Endothelial cell (in vitro differentiated cells): ENCODE measurements at regions not wholly inside any gene's neighbourhood (a gene's known extent, or its start where the extent isn't known, plus 50 kb on each side); places are given as distances from the start of the nearest gene placed in this dataset.
"Not testable (repeated sequence)": the region's sequence is repeated elsewhere in the genome, so short reads cannot be mapped to it uniquely, and the experiment has no call there.

ENCODE experiments used
- DNase-seq: peaks from one replicate; pipeline ENCODE4 v3.0.0; 2021; ENCODE audit warnings: low spot score
- H3K27ac Mint-ChIP-seq: one replicate; pipeline ENCODE4 v1.8.0; 2021; ENCODE audit warnings: mixed read lengths, inconsistent platforms; ENCODE audit not compliant: unreplicated experiment
- H3K27me3 Mint-ChIP-seq: one replicate; pipeline ENCODE4 v1.8.0; 2021; ENCODE audit warnings: mild to moderate bottlenecking, moderate library complexity, mixed read lengths, inconsistent platforms; ENCODE audit not compliant: unreplicated experiment
- H3K36me3 Mint-ChIP-seq: one replicate; pipeline ENCODE4 v1.8.0; 2021; ENCODE audit warnings: mild to moderate bottlenecking, low read depth, mixed read lengths, inconsistent platforms; ENCODE audit not compliant: unreplicated experiment
- H3K4me1 Mint-ChIP-seq: one replicate; pipeline ENCODE4 v1.8.0; 2021; ENCODE audit warnings: mild to moderate bottlenecking, mixed read lengths, inconsistent platforms; ENCODE audit not compliant: unreplicated experiment
- H3K4me3 Mint-ChIP-seq: one replicate; pipeline ENCODE4 v1.8.0; 2021; ENCODE audit warnings: mild to moderate bottlenecking, mixed read lengths, inconsistent platforms; ENCODE audit not compliant: unreplicated experiment
- H3K9me3 Mint-ChIP-seq: one replicate; pipeline ENCODE4 v1.8.0; 2021; ENCODE audit warnings: mixed read lengths, inconsistent platforms; ENCODE audit not compliant: unreplicated experiment
- TF ChIP-seq, protein P1 (sequence below): fragments of 200-600 bp; sonication (generic); IDR thresholded peaks from one replicate; pipeline ENCODE4 v1.5.0; 2021; ENCODE audit warnings: antibody characterized with exemption; ENCODE audit not compliant: unreplicated experiment

DNA sequence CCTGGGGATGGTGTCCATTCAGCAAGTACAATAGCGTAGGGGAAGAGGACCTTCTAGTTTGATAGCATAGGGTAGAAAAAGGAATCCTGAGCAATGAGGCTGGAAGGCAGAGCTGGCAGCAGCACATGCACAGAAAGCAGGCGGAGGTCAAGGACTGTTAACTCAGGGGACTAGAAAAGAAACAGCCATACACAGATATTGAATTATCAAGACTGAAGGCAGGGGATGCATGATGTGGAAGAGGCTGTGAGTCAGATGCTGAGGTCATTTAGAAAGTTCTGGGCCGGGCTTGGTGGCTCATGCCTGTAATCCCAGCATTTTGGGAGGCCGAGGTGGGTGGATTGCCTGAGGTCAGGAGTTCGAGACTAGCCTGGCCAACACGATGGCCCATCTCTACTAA is 65.6 kb downstream of the OPTC start:
- H3K36me3 Mint-ChIP-seq = peaks cover 4% of the 10 kb centered on the region
- H3K27ac Mint-ChIP-seq = no peak overlapping the region
- TF ChIP-seq, protein P1, sequence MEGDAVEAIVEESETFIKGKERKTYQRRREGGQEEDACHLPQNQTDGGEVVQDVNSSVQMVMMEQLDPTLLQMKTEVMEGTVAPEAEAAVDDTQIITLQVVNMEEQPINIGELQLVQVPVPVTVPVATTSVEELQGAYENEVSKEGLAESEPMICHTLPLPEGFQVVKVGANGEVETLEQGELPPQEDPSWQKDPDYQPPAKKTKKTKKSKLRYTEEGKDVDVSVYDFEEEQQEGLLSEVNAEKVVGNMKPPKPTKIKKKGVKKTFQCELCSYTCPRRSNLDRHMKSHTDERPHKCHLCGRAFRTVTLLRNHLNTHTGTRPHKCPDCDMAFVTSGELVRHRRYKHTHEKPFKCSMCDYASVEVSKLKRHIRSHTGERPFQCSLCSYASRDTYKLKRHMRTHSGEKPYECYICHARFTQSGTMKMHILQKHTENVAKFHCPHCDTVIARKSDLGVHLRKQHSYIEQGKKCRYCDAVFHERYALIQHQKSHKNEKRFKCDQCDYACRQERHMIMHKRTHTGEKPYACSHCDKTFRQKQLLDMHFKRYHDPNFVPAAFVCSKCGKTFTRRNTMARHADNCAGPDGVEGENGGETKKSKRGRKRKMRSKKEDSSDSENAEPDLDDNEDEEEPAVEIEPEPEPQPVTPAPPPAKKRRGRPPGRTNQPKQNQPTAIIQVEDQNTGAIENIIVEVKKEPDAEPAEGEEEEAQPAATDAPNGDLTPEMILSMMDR = no peak
- peaks cover 6% of the 10 kb centered on the region for H3K4me1 Mint-ChIP-seq
- no peak overlapping the region for H3K4me3 Mint-ChIP-seq
- DNase-seq = no peak
- H3K9me3 Mint-ChIP-seq = no peaks in the 10 kb centered on the region
- peaks cover 2% of the 10 kb centered on the region for H3K27me3 Mint-ChIP-seq

DNA sequence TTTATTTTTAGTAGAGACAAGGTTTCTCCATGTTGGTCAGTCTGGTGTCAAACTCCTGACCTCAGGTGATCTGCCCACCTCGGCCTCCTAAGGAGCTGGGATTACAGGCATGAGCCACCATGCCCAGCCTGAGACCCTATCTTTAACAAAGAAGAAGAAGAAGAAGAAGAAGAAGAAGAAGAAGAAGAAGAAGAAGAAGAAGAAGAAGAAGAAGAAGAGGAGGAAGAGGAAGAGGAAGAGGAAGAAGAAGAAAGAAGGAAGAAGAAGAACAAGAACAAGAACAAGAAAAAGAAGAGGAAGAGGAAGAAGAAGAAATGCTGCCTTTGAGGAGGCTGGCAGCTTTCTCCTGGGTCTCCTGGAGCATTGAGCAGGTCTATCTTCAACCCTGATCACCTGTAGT is 64.9 kb upstream of the ATP2B4 start:
- DNase-seq, H3K4me3 Mint-ChIP-seq, H3K36me3 Mint-ChIP-seq, H3K4me1 Mint-ChIP-seq, H3K9me3 Mint-ChIP-seq, H3K27ac Mint-ChIP-seq, H3K27me3 Mint-ChIP-seq: not testable (repeated sequence)

DNA sequence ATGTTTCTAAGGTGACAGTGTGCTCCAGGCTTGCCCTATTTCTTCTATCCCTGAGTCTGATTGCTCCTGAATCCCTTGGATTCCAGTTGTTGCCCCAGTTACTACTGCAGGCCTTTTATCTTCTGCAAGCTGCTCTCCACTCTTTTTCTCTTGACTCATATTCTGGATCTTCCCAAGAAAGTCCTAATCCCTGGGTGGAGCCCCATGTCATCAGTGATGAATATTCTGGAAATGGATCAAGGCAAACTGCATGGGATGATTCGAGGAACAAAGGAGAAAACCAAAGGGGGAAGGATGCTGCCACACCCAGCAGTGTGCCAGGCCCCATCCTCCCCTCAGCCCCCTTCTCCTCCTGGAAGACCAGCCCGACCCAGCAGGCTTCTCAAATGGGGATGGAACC is 63.3 kb upstream of the ATP2B4 start:
- TF ChIP-seq, protein P1 = no peak
- no peaks in the 10 kb centered on the region for H3K9me3 Mint-ChIP-seq
- H3K4me3 Mint-ChIP-seq = no peak overlapping the region
- H3K36me3 Mint-ChIP-seq = peaks cover 4% of the 10 kb centered on the region
- H3K27ac Mint-ChIP-seq = no peak overlapping the region
- peaks cover 2% of the 10 kb centered on the region for H3K27me3 Mint-ChIP-seq
- no peak for DNase-seq
- H3K4me1 Mint-ChIP-seq = peaks cover 3% of the 10 kb centered on the region

DNA sequence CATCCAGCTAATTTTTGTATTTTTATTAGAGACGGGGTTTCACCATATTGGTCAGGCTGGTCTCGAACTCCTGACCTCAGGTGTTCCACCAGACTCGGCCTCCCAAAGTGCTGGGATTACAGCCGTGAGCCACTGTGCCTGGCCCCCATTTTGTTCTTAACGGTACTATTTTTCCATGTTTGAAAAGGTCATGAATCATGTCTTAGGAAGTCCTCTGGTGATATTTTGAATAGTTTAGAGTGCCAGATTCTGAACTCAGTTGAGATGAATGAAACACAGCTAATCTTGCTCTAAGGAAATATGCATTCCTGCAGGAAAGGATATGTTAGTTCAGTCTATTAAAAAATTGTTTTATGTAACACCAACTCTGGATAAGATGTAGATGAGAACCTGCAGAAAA is 62.6 kb upstream of the ATP2B4 start:
- Mint-ChIP-seq H3K9me3 (no peaks in the 10 kb centered on the region), H3K27me3 (peaks cover 5% of the 10 kb centered on the region), H3K27ac (no peak overlapping the region), H3K36me3 (peaks cover 4% of the 10 kb centered on the region), H3K4me3 (no peak overlapping the region), H3K4me1 (peaks cover 3% of the 10 kb centered on the region)
- TF ChIP-seq, protein P1 = no peak
- no peak for DNase-seq

DNA sequence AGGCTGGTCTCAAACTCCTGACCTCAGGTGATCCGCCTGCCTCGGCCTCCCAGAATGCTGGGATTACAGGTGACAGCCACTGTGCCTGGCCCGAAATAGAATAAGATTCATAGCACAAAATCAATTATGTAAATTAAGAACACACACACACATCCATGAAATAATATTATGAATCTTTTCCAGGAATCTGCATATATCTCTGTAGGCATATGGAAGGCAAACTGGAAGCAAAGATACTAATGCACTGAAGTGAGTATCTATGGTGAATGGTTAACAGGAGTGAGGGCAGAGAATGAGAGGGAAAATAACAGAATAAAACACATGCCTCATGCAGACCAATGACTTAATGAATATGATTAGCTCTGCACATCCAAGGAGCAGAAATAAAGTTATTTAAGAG is 61.6 kb upstream of the ATP2B4 start:
- no peak overlapping the region for H3K4me3 Mint-ChIP-seq
- H3K27ac Mint-ChIP-seq = no peak overlapping the region
- peaks cover 8% of the 10 kb centered on the region for H3K4me1 Mint-ChIP-seq
- TF ChIP-seq, protein P1 = no peak
- H3K27me3 Mint-ChIP-seq = peaks cover 6% of the 10 kb centered on the region
- no peaks in the 10 kb centered on the region for H3K9me3 Mint-ChIP-seq
- DNase-seq = no peak
- no peaks in the 10 kb centered on the region for H3K36me3 Mint-ChIP-seq

DNA sequence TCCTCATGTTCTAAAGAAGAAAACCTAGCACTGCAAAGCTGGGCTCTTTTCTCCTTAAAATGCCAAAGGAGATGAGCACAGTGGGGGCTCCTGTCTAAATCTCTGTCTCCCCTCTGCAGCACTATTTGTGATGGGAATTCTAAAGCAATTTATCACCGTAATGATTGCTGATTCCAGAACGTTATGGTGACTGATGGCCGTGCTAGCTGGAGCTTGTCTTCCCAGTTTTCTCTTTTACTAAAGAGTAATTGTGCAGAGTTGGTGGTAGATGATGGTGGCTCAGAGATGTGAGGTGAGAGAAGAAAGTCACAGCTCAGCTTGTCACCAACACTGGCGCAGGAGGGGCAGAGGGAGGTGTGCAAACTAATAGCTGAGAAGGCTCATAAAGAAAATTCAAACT is 60.7 kb upstream of the ATP2B4 start:
- peaks cover 8% of the 10 kb centered on the region for H3K4me1 Mint-ChIP-seq
- no peak overlapping the region for H3K4me3 Mint-ChIP-seq
- H3K27me3 Mint-ChIP-seq = peaks cover 6% of the 10 kb centered on the region
- H3K27ac Mint-ChIP-seq = no peak overlapping the region
- no peaks in the 10 kb centered on the region for H3K9me3 Mint-ChIP-seq
- no peak for DNase-seq
- no peaks in the 10 kb centered on the region for H3K36me3 Mint-ChIP-seq
- TF ChIP-seq, protein P1 = no peak

DNA sequence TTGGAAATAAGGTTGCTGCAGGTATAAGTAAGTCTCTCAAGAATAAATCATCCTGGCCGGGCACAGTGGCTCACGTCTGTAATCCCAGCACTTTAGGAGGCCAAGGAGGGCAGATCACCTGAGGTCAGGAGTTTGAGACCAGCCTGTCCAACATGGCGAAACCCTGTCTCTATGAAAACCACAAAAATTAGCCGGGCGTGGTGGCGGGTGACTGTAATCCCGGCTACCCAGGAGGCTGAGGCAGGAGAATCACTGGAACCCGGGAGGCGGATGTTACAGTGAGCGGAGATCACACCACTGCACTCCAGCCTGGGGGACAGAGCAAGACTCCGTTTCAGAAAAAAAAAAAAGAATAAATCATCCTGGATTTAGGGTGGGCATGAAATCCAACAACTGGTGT is 59.7 kb upstream of the ATP2B4 start:
- not testable (repeated sequence) for H3K36me3 Mint-ChIP-seq, H3K27me3 Mint-ChIP-seq, DNase-seq

More for the DNA sequence above, 59.7 kb upstream of the ATP2B4 start:
- H3K9me3 Mint-ChIP-seq, H3K4me1 Mint-ChIP-seq, H3K4me3 Mint-ChIP-seq, H3K27ac Mint-ChIP-seq: not testable (repeated sequence)
